ENCODE measurements at regions not wholly inside any gene's neighbourhood (a gene's known extent, or its start where the extent isn't known, plus 50 kb on each side); places are given as distances from the start of the nearest gene placed in this dataset.

DNA sequence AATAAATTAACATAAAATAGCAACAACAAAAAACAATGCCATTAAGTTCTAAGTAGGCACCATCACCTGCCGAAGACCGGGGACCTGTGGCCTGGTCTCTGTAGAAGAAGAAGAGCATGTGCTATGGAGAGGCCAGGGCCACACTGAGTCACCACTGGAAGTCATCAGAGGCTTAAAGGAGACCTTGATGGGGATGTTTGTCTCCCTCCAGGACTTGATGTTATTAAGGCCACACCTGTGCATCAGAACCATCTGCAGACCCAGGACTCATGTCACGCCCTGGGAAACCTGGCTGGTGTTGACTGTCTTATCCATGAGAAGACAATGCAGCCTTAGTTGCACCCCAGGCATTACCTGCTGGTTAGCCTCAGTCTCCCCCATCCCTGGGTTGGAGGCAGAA is 292.3 kb downstream of the AACS start:
- TF ChIP-seq CTCF (IDR thresholded peaks at IDR 0.05; ENCODE audit: insufficient read depth, low read length, poor library complexity, severe bottlenecking): no peak
- TF ChIP-seq EZH2phosphoT487 (conservative IDR thresholded peaks at IDR 0.05; ENCODE audit: low read length): no peak
